Globus pallidus (tissue), 1 donor: ENCODE measurements at regions not wholly inside any gene's neighbourhood (a gene's known extent, or its start where the extent isn't known, plus 50 kb on each side); places are given as distances from the start of the nearest gene placed in this dataset.

Source experiments
- DNase-seq: peaks from one replicate; pipeline ENCODE4 v3.0.0-alpha.2; 2015; ENCODE audit warnings: low spot score

DNA sequence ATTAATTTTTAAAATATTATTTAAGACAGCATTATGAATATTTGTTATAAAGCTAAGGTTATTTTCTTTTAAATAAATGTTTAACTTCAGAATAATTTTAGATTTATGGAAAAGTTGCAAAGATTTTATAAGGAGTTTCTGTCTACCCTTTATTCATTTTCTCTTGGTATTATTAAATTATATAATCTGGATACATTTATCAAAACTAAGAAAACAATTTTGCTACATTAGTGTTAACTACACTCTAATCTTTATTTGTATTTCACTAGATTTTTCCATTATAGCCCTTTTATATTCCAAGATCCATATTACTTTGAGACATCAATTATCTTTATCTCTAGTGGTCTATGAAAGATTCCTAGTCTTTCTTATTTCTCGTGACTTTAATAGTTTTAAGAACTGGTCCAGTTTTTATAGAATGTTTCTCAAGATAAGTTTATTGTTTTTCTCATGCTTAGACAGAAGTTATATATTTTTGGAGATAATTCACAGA lies 1243.7 kb upstream of the PCDH9 start:
- DNase-seq = no peak

DNA sequence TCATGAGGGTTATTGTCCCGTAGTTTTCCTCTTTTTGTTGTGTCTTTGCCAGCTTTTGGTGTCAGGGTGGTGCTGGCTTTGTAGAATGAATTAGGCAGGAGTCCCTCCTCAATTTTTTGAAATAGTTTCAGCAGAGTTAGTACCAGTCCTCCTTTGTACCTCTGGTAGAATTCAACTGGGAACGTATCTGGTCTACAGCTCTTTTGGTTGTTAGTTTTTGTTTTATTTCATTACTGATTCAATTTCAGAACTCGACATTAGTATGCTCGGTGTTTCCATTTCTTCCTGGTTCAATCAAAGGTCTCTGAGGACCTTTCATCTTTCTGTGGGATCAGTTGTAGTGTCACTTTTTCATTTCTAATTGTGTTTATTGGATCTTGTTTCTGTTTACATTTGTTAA lies 1237.0 kb upstream of the PCDH9 start:
- no peak for DNase-seq

DNA sequence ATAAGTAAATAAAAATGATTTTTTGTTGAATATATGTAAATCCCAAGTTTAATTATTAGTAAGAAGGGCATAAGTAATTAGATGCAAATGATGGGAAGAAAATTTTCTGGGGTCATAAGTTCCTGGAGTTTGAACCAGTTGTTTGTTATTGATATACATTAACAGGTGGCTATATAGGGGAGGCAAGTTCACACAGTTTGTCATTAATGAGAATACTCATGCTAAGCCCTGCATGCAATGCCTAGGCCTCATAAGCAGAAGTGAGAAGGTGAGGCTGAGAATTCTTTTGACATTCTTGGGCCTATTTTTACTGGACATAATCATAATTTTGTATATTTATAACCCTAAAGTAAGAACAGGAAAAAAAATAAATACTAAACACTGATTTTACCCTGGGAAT lies 1210.7 kb upstream of the PCDH9 start:
- no peak for DNase-seq

DNA sequence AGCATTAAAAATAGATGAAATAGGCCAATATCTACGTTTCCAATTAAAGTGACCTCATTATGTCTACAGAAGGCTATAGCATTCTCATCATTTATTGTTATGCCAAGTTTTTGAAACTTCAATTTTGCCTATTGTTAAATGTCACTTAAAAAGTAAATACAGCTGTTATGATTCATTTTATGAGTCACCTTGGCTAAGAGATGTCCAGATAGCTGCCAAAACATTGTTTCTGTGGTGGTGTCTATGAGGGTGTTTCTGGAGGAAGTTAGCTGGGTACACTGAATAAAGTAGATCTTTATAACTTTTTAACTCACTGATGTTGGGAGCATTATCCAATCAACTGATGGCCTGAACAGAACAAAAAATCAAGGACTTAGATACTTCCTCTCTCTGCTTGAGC lies 1209.7 kb upstream of the PCDH9 start:
- no peak for DNase-seq

DNA sequence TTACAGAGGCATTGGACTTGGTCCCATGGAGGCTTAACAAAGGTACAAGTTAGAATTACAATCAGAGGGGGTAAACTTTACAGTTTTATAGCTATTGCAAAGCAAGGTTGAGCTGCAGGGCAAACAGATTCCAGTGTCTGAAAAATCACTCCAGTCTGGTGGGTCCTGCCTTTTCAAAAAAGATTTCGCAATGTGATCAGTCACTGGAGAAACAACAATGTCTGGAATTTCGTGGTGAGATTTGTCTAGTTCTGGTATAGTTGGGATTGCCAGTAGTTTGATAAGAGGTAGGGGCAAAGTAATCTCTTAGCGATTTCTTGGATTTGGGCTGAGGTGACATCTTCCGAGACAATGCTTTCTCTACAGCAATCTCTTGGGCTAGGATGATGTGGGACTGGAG lies 1198.2 kb upstream of the PCDH9 start:
- DNase-seq = no peak

DNA sequence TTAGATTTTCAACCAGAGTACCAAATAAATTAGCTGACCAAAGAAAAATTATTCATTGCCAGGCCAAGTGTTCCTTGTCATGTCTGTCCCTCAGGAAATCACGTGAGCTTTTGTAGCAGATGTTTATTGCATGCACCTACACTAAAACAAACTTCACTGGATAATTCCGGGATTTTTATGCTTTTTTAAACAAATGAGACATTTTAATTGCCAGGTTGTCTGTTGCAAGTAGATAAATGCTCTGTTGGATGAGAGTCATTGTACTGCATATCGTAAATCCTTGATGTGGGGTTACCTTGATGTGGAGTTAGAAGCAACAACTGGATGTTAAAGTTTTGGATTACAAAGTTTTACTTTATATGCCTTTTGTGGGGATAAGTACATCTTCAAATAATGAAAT lies 1187.7 kb upstream of the PCDH9 start:
- DNase-seq = no peak

DNA sequence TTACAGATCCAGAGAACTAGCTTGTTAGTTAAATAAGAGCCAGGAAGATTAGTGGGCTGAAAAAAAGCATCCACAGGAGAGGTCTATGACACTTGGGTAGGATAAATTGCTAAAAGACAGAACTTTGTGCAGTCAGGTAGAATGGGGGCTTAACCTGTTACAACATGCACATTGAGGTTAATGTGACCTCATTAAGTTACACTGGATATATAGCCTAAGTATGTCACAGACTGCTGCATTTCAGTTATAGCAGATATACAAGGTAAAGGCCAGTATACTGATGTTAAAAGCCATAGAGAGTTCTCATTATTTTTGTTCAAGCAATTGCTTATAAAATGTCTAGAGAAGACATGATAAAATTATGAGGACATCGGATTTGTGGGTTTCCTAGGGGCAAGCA lies 1179.9 kb upstream of the PCDH9 start:
- no peak for DNase-seq

DNA sequence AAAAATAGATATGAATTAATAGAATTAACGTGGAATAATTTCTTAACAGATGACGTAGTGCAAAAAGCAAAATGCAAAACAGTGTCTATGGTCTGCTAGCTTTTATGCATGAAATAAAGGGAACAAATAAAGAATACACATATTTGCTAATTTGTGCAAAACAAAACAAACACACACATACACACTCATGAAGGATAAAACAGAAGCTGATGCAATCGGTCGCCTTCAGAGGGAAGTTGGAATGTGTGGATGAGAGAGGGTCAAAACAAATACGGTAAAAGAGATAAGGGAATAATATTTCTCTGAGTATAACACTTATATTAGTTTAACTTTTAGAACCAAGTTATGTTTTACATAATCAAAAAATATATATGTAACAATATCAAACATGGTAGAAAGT lies 1160.9 kb upstream of the PCDH9 start:
- DNase-seq = no peak

DNA sequence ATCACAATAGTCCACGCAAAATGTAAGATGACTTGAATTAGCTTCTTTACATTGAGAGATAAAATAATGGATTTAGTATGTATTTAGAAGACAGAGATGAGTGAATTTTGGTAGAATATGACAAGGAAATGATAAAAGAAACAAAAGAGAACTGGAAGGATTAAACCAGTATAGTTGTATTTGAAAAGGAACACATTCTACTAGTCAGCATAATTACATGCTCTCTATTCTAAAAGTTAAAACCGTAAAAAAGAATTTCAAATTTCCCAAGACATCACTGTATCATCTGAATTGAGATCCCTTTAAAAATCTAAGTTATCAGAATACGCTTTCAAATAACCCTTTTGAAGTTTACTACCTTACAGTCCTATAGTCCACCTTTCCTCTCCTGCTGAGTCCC lies 1156.7 kb upstream of the PCDH9 start:
- DNase-seq = no peak

DNA sequence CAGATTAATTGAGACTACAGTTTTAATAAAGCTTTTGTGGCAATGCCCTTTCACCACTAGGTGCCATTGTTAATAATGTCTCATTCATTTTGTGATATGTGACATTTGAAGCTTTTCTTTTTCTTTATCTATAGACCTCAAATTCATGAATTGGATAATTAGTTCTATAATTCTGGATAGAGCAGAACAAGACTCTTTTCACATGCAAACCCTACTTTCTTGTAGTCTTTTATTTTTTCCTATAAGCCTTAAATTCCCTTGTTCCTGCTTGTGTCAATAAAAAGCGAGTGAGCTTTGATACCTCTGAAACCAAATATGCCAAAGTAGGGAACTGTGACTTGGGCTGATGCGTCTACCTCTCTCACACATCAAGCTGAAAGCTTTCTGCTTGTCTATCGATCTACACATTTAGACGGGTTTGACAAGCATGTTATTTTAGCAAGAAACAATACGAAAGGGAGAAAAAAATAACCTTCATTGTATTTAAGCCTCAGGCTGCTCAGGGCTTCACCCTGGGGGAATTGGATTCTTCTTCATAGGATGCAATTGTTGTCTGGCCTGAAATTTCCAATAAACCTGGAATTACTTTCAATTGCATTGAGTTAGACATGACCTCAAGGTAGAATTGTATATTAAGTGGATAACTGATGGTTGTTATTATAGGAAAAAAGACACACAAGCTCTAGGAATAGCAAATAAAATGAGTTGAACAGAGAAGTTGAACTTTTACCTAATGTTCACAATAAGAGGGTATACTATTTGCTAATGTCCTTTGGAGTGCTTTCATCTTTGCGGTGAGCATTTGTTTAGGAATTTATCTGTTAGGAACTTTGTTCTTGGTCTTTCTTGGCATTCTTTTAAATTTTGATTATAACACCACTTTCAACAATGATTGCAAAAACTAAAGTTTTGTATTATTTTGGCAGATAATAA lies 1150.2 kb upstream of the PCDH9 start:
- DNase-seq = no peak

DNA sequence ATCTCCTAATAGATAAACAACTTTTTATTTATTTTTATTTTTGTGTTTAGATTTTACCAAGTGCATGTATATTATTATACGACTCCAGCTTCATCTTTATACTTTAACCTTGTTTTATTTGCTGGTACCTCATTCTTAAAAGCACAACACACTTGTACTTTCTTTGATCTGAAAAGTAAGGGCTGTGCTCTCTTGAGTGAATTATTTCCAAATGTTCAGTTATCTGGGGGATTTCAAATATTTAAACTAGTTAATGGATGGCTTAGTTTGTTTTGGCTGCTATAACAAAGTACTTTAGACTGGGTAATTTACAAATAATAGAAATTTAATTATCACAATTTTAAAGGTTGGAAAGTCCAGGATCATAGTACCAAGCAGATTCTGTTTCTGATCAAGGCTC lies 1148.2 kb upstream of the PCDH9 start:
- DNase-seq = no peak

DNA sequence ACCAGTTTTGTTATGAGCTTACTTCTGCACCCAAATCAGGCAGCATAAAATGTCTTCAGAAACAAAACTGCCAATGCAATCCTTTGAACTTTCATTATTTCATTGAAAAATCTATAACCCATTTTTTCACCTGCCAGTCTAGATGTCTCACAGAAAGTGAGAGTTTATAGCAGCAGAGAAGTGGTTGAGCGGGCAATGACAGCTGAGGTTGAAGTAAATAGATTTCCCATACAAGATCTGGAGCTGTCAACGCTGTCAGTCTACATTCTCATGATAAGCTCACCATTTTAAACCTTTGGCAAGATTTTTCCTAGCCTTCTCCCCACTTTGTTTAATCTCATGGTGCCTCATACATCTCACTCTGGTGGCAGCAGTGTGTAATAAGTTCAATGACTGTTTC lies 1144.9 kb upstream of the PCDH9 start:
- no peak for DNase-seq

DNA sequence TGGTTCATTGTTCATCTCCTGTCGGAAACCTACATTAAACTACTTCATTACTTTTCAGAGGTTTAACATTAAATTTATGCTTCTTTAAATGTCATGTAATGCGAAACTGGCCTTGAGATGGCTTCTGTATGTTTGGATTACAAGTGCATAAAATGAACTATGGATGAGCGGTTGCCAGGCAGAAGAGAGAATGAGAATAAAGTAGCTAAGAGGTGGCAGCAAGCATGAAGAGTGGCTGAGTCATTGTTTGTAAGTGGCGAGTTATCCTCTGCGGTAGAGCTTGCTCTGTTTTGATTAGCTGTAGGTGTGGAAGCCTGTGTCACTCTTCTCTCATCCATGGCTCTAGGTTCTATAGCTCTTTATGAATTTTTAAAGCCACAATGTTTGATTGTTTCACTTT lies 1139.6 kb upstream of the PCDH9 start:
- no peak for DNase-seq

DNA sequence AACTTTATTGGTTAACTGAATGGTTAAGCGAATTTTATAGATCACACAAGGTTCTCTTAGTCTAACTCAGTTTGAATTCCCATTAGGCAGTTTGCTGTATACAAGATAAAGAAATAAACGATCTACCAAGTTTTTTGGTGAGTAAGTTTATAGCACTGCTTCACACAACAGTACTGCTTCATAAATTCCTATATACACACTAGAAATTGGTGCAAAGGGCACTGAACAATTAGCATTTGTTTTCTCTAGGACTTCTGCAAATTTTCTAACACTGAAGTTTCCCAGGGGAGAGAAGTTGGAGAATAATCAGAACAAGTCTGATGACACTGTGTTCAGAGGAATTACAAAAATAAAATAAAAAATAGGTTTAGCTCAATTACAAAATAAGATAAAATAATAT lies 1138.8 kb upstream of the PCDH9 start:
- DNase-seq = no peak

DNA sequence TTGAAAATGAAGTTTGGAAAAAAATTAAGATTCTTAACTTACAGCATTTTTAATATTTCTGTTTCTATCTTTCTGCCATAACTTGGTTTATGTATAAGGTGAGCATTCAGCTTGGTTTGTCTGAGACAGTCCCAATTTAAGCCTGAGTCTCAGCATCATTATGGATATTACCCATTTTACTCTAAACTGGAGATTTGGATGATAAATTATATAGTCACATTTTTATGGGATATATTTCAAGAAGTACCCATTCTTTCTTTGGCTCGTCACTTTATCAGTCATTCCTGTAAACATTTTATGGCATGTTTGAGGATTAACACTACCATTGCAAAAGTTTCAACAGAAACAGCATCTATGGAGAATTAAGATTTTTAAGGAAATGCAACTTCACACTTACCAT lies 1129.0 kb upstream of the PCDH9 start:
- no peak for DNase-seq

DNA sequence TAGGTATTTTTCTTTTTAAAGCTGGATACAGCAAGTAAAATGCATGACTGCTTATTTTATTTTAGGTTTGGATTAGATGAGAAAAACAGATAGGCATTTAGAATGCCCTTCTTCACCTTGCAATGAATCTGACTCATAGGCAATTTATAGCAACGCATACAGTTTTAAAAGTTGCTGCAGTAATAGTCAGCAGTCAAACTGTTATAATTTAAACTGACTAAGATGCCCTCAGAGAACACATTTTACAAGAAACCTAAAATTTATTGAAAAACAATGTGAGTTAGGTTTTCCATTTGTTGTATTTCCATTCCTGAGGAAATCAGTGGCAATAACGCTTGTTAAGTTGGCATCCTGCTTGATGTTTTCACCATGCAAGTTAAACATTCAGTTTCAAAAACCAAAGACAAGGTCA lies 1128.2 kb upstream of the PCDH9 start:
- no peak for DNase-seq

DNA sequence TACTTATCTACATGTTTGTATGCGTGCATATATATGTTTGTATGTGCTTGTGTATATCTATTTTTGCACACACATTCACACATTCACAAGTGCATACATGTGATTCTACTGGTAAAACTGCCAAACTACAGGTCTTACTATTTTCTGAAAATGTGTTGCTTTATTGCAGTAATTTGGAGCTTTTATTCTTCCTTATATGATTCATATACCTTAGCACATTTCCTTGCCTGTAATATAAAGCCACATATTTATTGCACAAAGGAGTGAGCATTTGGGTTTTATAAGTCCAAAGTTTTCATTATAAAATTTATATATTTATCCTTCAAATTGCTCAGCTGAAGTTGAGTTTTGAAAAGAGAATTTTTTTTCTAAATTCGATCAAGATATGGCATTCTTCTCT lies 1120.4 kb upstream of the PCDH9 start:
- no peak for DNase-seq

DNA sequence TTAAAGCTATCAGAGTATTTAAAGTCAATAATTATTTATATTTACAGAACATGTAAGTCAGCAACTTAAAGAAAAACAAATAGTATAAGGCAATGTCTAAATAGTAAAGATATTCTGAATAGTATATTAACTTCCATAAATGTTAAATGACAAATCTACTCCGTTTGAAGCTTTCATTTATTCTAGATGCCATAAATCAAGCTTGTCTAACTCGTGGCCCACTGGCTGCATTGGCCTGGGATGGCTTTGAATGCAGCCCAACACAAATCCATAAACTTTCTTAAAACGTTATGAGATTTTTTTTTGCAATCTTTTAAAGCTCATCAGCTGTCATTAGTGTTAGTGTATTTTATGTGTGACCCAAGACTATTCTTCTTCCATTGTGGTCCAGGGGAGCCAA lies 1117.1 kb upstream of the PCDH9 start:
- DNase-seq = no peak

DNA sequence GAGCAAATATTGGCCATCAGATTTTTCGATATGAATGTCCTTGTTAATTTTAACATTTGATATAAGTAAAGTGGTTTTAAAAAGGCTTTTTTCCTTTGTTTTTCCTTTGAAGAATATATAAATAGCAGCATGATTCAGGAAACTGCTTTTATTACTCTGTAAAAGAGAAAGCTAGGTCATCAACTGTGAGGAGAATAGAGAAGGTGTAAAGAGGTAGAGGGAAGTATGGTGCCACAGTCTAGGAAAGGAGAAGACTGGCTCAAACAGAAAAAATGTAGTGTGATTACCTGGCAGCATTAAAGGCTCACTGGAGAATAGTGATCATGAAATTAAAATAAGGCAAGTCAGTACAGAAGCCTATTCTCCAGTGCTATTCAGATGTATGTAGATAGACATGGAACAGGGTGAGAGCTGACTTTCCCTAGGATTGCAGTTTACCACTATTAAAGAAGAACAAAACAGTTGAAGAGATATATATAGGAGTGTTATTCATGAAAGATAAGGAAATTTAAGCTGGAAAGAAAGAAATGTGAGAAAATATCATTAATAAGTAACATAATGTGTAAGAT lies 1115.9 kb upstream of the PCDH9 start:
- DNase-seq = no peak

DNA sequence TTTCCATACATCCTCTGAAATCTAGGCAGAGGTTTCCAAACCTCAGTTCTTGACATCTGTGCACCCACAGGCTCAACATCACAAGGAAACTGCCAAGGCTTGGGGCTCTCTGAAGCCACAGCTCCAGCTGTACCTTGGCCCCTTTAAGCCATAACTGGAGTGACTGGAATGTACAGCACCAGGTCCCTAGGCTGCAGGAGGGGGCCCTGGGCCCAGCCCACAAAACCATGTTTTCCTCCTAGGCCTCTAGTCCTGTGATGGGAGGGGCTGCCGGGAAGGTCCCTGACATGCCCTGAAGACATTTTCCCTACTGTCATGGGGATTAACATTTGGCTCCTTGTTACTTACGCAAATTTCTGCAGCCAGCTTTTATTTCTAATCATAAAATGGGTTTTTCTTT lies 1093.0 kb upstream of the PCDH9 start:
- DNase-seq = no peak

DNA sequence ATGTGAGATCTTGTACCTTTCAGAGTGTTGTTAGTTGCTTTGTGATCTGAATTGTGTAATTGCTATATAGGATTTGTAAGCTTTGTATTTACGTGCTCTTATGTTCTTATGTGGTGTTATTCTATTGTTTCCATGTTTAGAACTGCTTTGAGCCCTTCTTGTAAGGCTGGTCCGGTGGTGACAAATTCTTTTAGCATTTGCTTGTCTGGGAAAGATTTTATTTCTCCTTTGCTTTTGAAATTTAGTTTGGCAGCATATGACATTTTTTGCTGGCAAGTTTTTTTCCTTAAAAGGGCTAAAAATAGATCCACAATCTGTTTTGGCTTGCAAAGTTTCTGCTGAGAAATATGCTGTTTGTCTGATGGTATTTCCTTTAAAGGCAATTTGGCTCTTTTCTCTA lies 1089.2 kb upstream of the PCDH9 start:
- no peak for DNase-seq

DNA sequence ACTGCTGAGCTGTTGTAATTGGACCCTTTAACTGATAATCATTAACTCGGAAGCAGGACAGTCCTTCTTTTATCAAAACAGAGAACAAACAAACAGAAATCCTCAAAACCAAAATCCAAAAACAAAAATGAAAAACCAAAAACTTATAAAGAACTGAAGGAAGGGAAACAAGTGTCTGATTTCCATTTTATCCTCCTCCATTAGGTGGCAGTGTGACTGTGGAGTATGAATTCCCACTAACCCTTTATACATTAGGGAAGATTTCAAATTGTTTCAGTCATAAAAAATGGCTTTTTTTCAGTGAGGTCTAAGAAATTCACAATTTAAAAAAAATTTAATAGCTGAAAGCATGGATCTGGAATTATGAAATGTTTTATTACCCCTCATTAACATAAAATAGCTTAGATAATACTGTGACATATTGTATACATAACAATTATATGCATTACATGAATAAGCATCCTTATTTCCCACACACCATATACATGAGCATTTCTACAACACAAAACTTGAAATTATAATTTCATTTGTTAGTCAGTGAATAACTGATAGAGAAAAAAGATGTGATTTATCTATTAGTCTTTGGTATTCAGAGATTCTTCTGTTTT lies 1074.3 kb upstream of the PCDH9 start:
- DNase-seq = no peak

DNA sequence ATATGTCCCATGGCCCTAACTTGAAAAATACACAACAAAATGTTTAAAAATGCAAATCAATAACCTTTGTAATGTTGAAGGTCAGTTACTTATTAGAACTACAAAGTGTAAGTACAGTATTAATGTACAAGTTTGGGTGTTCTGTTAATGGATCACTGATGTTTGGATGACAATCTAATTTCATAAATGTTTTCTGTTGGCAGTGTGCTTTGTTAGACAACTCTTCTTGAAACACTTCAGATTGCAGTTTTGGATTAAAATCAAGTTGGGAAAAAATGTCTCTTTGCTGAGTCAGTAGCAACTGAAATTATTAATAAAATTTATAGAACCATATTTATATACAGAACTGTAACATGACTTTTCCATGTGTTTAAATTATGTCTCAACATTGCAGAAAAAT lies 1063.5 kb upstream of the PCDH9 start:
- no peak for DNase-seq
